ENCODE measurements at regions not wholly inside any gene's neighbourhood (a gene's known extent, or its start where the extent isn't known, plus 50 kb on each side); places are given as distances from the start of the nearest gene placed in this dataset.
"Not testable (repeated sequence)": the region's sequence is repeated elsewhere in the genome, so short reads cannot be mapped to it uniquely, and the experiment has no call there.

DNA sequence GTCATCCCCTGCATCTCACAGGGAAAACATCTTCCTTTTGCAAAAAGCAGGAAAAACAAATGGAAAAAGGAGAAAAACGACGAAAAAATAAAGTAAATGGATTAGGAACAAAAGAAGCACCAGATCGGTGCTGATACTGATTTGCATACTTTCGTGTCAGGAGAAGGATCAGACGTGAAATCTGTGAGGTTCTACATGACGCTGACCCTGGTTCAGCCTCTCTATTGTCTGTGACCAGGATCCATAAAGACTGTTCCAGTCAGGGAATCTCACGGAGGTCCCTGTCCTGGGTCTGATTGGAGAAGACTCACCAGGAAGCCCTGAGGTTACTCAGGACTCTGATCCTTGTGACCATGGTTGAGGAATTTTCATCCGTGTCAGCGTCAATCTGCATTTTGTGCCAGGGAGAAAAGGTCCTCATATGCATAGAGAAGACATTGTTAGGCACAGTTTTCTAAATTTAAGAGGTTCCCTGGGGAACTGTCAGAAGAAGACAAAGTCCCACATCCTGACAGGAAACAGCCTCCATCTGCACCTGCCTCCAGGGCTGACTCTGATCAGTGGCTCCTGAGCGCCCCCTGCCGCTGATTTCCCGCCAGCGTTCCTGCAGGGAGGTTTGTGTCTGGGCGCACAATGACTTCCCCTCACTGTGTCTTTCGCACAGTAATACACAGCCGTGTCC is 808.2 kb downstream of the TMEM121 start:
- H3K9me3 ChIP-seq; H3K27me3 ChIP-seq; H3K36me3 ChIP-seq; H3K4me1 ChIP-seq; in situ Hi-C loops (cut with MboI; ENCODE audit: low pct_ligation_motif_present in 1 of 4, low pct_unique_long_range_greater_than_20kb in 1 of 4, low sequenced_read_pairs in 3 of 4); H3K27ac ChIP-seq; intact Hi-C loops (cut with DNase I; ENCODE audit: low total_unique reads); H3K4me3 ChIP-seq: not testable (repeated sequence)
- 35 to 45% methylated on average over 13 to 16 of the region's 16 CpGs for WGBS, 2 donors (ENCODE audit: low coverage in 1 of 2)
- TF ChIP-seq CTCF (IDR thresholded peaks at IDR 0.05): peak in 4 of 5 experiments; percentile 17 to 50 (median 33)
- peak; percentile 84 for DNase-seq

DNA sequence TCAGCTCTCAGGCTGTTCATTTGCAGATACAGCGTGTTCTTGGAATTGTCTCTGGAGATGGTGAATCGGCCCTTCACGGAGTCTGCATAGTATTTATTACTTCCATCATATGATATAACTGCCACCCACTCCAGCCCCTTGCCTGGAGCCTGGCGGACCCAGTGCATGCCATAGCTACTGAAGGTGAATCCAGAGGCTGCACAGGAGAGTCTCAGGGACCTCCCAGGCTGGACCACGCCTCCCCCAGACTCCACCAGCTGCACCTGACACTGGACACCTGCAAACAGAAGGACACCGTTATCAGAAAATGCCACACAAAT is 808.7 kb downstream of the TMEM121 start:
- H3K27me3 ChIP-seq; H3K4me3 ChIP-seq; H3K27ac ChIP-seq; in situ Hi-C loops (cut with MboI; ENCODE audit: low pct_ligation_motif_present in 1 of 4, low pct_unique_long_range_greater_than_20kb in 1 of 4, low sequenced_read_pairs in 3 of 4); intact Hi-C loops (cut with DNase I; ENCODE audit: low total_unique reads); H3K4me1 ChIP-seq; H3K9me3 ChIP-seq; DNase-seq; H3K36me3 ChIP-seq: not testable (repeated sequence)
- WGBS, 2 donors (ENCODE audit: low coverage in 1 of 2): 30 to 49% methylated on average over 3 to 6 of the region's 6 CpGs

- H3K36me3 ChIP-seq; H3K27me3 ChIP-seq; H3K4me3 ChIP-seq; H3K27ac ChIP-seq; intact Hi-C loops (cut with DNase I; ENCODE audit: low total_unique reads); in situ Hi-C loops (cut with MboI; ENCODE audit: low pct_ligation_motif_present in 1 of 4, low pct_unique_long_range_greater_than_20kb in 1 of 4, low sequenced_read_pairs in 3 of 4); H3K4me1 ChIP-seq; H3K9me3 ChIP-seq; DNase-seq: not testable (repeated sequence)
- WGBS, 2 donors (ENCODE audit: low coverage in 1 of 2): 67 to 80% methylated on average over 8 to 15 of the region's 15 CpGs
These were observed 812.4 kb downstream of the TMEM121 start for GRCh38 chr14:106338775-106339174.

GRCh38 chr14:106340658-106341057 is 814.3 kb downstream of the TMEM121 start:
- intact Hi-C loops (cut with DNase I; ENCODE audit: low total_unique reads): not testable (repeated sequence)

GRCh38 chr14:106341161-106341560 is 814.8 kb downstream of the TMEM121 start:
- H3K4me1 ChIP-seq; in situ Hi-C loops (cut with MboI; ENCODE audit: low pct_ligation_motif_present in 1 of 4, low pct_unique_long_range_greater_than_20kb in 1 of 4, low sequenced_read_pairs in 3 of 4); H3K9me3 ChIP-seq; H3K36me3 ChIP-seq; H3K27ac ChIP-seq; intact Hi-C loops (cut with DNase I; ENCODE audit: low total_unique reads); DNase-seq; H3K27me3 ChIP-seq; H3K4me3 ChIP-seq: not testable (repeated sequence)
- 63 to 70% methylated on average over 5 of the region's 5 CpGs for WGBS, 2 donors (ENCODE audit: low coverage in 1 of 2)

More at GRCh38 chr14:106340658-106341057, 814.3 kb downstream of the TMEM121 start:
- in situ Hi-C loops (cut with MboI; ENCODE audit: low pct_ligation_motif_present in 1 of 4, low pct_unique_long_range_greater_than_20kb in 1 of 4, low sequenced_read_pairs in 3 of 4); H3K4me1 ChIP-seq; H3K27me3 ChIP-seq; H3K9me3 ChIP-seq; H3K27ac ChIP-seq; H3K36me3 ChIP-seq; H3K4me3 ChIP-seq; DNase-seq: not testable (repeated sequence)
- WGBS, 2 donors (ENCODE audit: low coverage in 1 of 2): 66% methylated on average over 3 of the region's 4 CpGs; no CpG with 5 or more reads in 1 of the 2 donors

DNA sequence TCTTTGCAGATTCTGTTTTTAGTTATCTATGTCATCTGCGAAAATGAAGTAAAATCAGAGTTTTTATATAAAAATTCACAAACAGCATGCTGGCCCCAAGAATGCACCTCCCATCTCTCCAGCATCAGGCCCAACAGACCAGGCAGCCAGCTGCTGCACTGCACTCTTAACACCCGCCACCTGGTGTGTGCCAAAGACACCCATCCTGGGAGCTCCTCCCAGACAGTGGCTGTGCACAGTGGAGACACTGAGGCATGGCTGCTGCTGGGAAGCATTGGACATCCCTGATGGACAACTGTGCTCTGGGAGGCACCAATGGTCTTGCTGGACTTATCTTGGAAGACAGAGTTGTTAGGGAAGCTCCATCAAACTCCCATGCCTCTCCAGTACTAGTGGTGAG is 817.2 kb downstream of the TMEM121 start:
- intact Hi-C loops (cut with DNase I; ENCODE audit: low total_unique reads) (no loop called here), in situ Hi-C loops (cut with MboI; ENCODE audit: low pct_ligation_motif_present in 1 of 4, low pct_unique_long_range_greater_than_20kb in 1 of 4, low sequenced_read_pairs in 3 of 4) (no loop called here)
- no peak for DNase-seq
- Histone ChIP-seq H3K27ac (no peak overlapping the region), H3K36me3 (no peaks in the 10 kb centered on the region), H3K4me3 (no peak overlapping the region), H3K9me3 (no peaks in the 10 kb centered on the region), H3K4me1 (no peaks in the 10 kb centered on the region), H3K27me3 (no peaks in the 10 kb centered on the region)
- no peak for TF ChIP-seq POLR2AphosphoS5 (IDR thresholded peaks at IDR 0.05)
- no peak for TF ChIP-seq POLR2A (IDR thresholded peaks at IDR 0.05)
- no peak for TF ChIP-seq EP300 (IDR thresholded peaks at IDR 0.05; ENCODE audit: low read depth)
- TF ChIP-seq CTCF (IDR thresholded peaks at IDR 0.05): no peak
- 68 to 72% methylated on average over 2 of the region's 2 CpGs for WGBS, 2 donors (ENCODE audit: low coverage in 1 of 2)

DNA sequence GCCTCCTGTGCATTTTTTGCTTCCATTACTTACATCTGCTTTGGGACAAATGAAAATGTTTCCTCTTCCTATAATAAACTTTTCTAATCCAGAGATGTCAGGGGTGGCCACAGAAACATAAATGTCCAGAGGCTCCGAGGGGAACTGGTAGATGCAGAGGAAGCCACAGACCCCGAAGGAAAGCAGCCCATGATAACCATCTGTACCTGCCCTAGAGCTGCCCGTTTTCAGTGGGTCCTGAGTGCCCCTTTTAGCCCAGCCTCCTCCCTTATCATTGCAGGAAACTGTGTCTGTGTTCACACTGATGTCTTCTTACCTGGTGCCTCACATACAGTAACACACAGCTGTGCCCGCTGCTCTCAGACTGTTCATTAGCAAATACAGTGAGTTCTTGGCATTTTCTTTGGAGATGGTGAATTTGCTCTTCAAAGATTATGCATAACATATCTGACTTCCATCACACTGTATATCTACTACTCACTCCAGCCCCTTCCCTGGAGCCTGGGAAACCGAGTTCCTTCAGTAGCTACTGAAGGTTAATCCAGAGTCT is 817.8 kb downstream of the TMEM121 start:
- H3K4me3 ChIP-seq; intact Hi-C loops (cut with DNase I; ENCODE audit: low total_unique reads); H3K36me3 ChIP-seq; DNase-seq; H3K9me3 ChIP-seq; in situ Hi-C loops (cut with MboI; ENCODE audit: low pct_ligation_motif_present in 1 of 4, low pct_unique_long_range_greater_than_20kb in 1 of 4, low sequenced_read_pairs in 3 of 4); H3K27me3 ChIP-seq; H3K4me1 ChIP-seq; H3K27ac ChIP-seq: not testable (repeated sequence)
- 39 to 44% methylated on average over 5 of the region's 5 CpGs for WGBS, 2 donors (ENCODE audit: low coverage in 1 of 2)

- H3K4me1 ChIP-seq; H3K27me3 ChIP-seq; H3K9me3 ChIP-seq; DNase-seq; H3K36me3 ChIP-seq; in situ Hi-C loops (cut with MboI; ENCODE audit: low pct_ligation_motif_present in 1 of 4, low pct_unique_long_range_greater_than_20kb in 1 of 4, low sequenced_read_pairs in 3 of 4); H3K27ac ChIP-seq; intact Hi-C loops (cut with DNase I; ENCODE audit: low total_unique reads); H3K4me3 ChIP-seq: not testable (repeated sequence)
- WGBS, 2 donors (ENCODE audit: low coverage in 1 of 2): 63 to 75% methylated on average over 3 to 5 of the region's 5 CpGs
These were observed 818.6 kb downstream of the TMEM121 start for GRCh38 chr14:106344791-106345479.
